ENCODE measurements at regions not wholly inside any gene's neighbourhood (a gene's known extent, or its start where the extent isn't known, plus 50 kb on each side); places are given as distances from the start of the nearest gene placed in this dataset.

DNA sequence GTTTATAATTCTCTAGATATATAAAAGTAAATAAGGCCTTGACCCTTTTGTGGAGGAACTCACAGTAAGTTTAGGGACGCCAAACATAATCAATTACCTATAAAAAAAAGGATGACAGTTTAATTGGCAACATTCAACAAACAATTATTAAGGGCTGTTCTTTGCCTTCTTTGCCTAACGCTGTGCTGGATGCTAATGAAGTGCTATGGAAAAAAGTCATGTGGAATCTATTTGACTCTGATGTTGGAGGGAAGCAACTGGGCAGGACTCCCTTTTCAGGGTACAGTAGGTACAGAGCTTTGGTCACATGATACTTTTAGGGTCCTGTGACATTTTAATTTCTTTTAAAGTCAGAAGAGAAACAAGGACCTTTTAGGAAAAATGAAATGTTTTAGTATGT lies 91.1 kb downstream of the PCDH7 start:
- TF ChIP-seq POLR2A (IDR thresholded peaks at IDR 0.05; ENCODE audit: borderline replicate concordance, extremely low read depth, insufficient read depth, insufficient read length) = no peak
- no peak for TF ChIP-seq CTCF (IDR thresholded peaks at IDR 0.05 in 2 of 3, conservative IDR thresholded peaks at IDR 0.05 in 1 of 3; ENCODE audit: borderline replicate concordance in 1 of 3, insufficient read depth in 1 of 3, low read depth in 2 of 3, low read length in 2 of 3)
- no peak for TF ChIP-seq POLR2AphosphoS5 (IDR thresholded peaks at IDR 0.05; ENCODE audit: low read depth, low read length)

Data from HCT116 (cell line).